ENCODE measurements at regions not wholly inside any gene's neighbourhood (a gene's known extent, or its start where the extent isn't known, plus 50 kb on each side); places are given as distances from the start of the nearest gene placed in this dataset.

- TF ChIP-seq EZH2 (IDR thresholded peaks at IDR 0.05) (no peak), POLR2AphosphoS5 (IDR thresholded peaks at IDR 0.05; ENCODE audit: borderline replicate concordance, low read depth, low read length) (no peak), FOXP2 (optimal IDR thresholded peaks at IDR 0.05; ENCODE audit: control extremely low read depth, extremely low read length, insufficient read depth) (no peak)
Observed at GRCh38 chr9:126057121-126057825, 269.4 kb upstream of the MVB12B start.

Measured in SK-N-MC (cell line).